Fibroblast of skin of right biceps (primary cell): ENCODE measurements at regions not wholly inside any gene's neighbourhood (a gene's known extent, or its start where the extent isn't known, plus 50 kb on each side); places are given as distances from the start of the nearest gene placed in this dataset.
"Not testable (repeated sequence)": the region's sequence is repeated elsewhere in the genome, so short reads cannot be mapped to it uniquely, and the experiment has no call there.

Source experiments
- DNase-seq: peaks from one replicate; pipeline ENCODE4 v3.0.0-alpha.2; 2013

- DNase-seq, result peak; percentile 52
Observed at GRCh38 chr17:20851591-20852238, 191.1 kb downstream of the USP22 start.

- DNase-seq, result peak; percentile 11
Observed at GRCh38 chr17:20852239-20852989, 190.4 kb downstream of the USP22 start.

GRCh38 chr17:20852990-20853370 is 189.8 kb downstream of the USP22 start:
- no peak for DNase-seq

GRCh38 chr17:20855910-20856470 is 186.8 kb downstream of the USP22 start:
- not testable (repeated sequence) for DNase-seq

GRCh38 chr17:20866444-20867209 is 176.2 kb downstream of the USP22 start:
- DNase-seq, result not testable (repeated sequence)

GRCh38 chr17:20867436-20867937 is 175.3 kb downstream of the USP22 start:
- not testable (repeated sequence) for DNase-seq

GRCh38 chr17:20867938-20868661 is 174.7 kb downstream of the USP22 start:
- not testable (repeated sequence) for DNase-seq

- not testable (repeated sequence) for DNase-seq
Observed at GRCh38 chr17:20868662-20869007, 174.2 kb downstream of the USP22 start.

GRCh38 chr17:20873173-20873572 is 169.6 kb downstream of the USP22 start:
- not testable (repeated sequence) for DNase-seq

- DNase-seq, result not testable (repeated sequence)
Observed at GRCh38 chr17:20873688-20874328, 169.0 kb downstream of the USP22 start.

- DNase-seq, result not testable (repeated sequence)
Observed at GRCh38 chr17:20877384-20877783, 165.4 kb downstream of the USP22 start.

- no peak for DNase-seq
Observed at GRCh38 chr17:20890338-20890737, 152.5 kb downstream of the USP22 start.

GRCh38 chr17:20895426-20895825 is 147.4 kb downstream of the USP22 start:
- not testable (repeated sequence) for DNase-seq

GRCh38 chr17:20896153-20896649 is 146.6 kb downstream of the USP22 start:
- DNase-seq, result no peak

GRCh38 chr17:20898726-20899125 is 144.1 kb downstream of the USP22 start:
- not testable (repeated sequence) for DNase-seq

- not testable (repeated sequence) for DNase-seq
Observed at GRCh38 chr17:20902496-20902895, 140.3 kb downstream of the USP22 start.

GRCh38 chr17:20903549-20903948 is 139.3 kb downstream of the USP22 start:
- DNase-seq, result not testable (repeated sequence)

GRCh38 chr17:20908313-20909267 is 134.2 kb downstream of the USP22 start:
- peak; percentile 84 for DNase-seq

GRCh38 chr17:20914658-20915057 is 128.2 kb downstream of the USP22 start:
- no peak for DNase-seq

GRCh38 chr17:20916383-20916782 is 126.4 kb downstream of the USP22 start:
- DNase-seq, result no peak
